ENCODE measurements at regions not wholly inside any gene's neighbourhood (a gene's known extent, or its start where the extent isn't known, plus 50 kb on each side); places are given as distances from the start of the nearest gene placed in this dataset.
"Not testable (repeated sequence)": the region's sequence is repeated elsewhere in the genome, so short reads cannot be mapped to it uniquely, and the experiment has no call there.

GRCh38 chr18:70822117-70822516 lies 533.3 kb downstream of the SOCS6 start:
- DNase-seq (ENCODE audit: low spot score): no peak

- DNase-seq (ENCODE audit: low spot score): no peak
Observed at GRCh38 chr18:70808481-70809056, 519.7 kb downstream of the SOCS6 start.

GRCh38 chr18:70781860-70782453 lies 493.1 kb downstream of the SOCS6 start:
- DNase-seq (ENCODE audit: low spot score): peak; percentile 5

- DNase-seq (ENCODE audit: low spot score): not testable (repeated sequence)
Observed at GRCh38 chr18:70766254-70766653, 477.4 kb downstream of the SOCS6 start.

GRCh38 chr18:70762812-70763211 lies 474.0 kb downstream of the SOCS6 start:
- no peak for DNase-seq (ENCODE audit: low spot score)

GRCh38 chr18:70758780-70759179 lies 469.9 kb downstream of the SOCS6 start:
- no peak for DNase-seq (ENCODE audit: low spot score)

GRCh38 chr18:70754486-70754885 lies 465.6 kb downstream of the SOCS6 start:
- DNase-seq (ENCODE audit: low spot score): no peak

GRCh38 chr18:70732916-70733315 lies 444.1 kb downstream of the SOCS6 start:
- no peak for DNase-seq (ENCODE audit: low spot score)

- no peak for DNase-seq (ENCODE audit: low spot score)
Observed at GRCh38 chr18:70732188-70732587, 443.3 kb downstream of the SOCS6 start.

GRCh38 chr18:70720607-70721006 lies 431.8 kb downstream of the SOCS6 start:
- DNase-seq (ENCODE audit: low spot score): no peak

- no peak for DNase-seq (ENCODE audit: low spot score)
Observed at GRCh38 chr18:70709720-70710119, 420.9 kb downstream of the SOCS6 start.

- DNase-seq (ENCODE audit: low spot score): no peak
Observed at GRCh38 chr18:70709144-70709543, 420.3 kb downstream of the SOCS6 start.

GRCh38 chr18:70705831-70706416 lies 417.1 kb downstream of the SOCS6 start:
- DNase-seq (ENCODE audit: low spot score): no peak

- no peak for DNase-seq (ENCODE audit: low spot score)
Observed at GRCh38 chr18:70700496-70700895, 411.7 kb downstream of the SOCS6 start.

GRCh38 chr18:70698574-70698973 lies 409.7 kb downstream of the SOCS6 start:
- DNase-seq (ENCODE audit: low spot score): no peak

GRCh38 chr18:70693246-70693645 lies 404.4 kb downstream of the SOCS6 start:
- no peak for DNase-seq (ENCODE audit: low spot score)

GRCh38 chr18:70689765-70690164 lies 400.9 kb downstream of the SOCS6 start:
- not testable (repeated sequence) for DNase-seq (ENCODE audit: low spot score)

- DNase-seq (ENCODE audit: low spot score): no peak
Observed at GRCh38 chr18:70688286-70688685, 399.4 kb downstream of the SOCS6 start.

- DNase-seq (ENCODE audit: low spot score): no peak
Observed at GRCh38 chr18:70684821-70685220, 396.0 kb downstream of the SOCS6 start.

- no peak for DNase-seq (ENCODE audit: low spot score)
Observed at GRCh38 chr18:70683263-70683662, 394.4 kb downstream of the SOCS6 start.

GRCh38 chr18:70674896-70675295 lies 386.1 kb downstream of the SOCS6 start:
- DNase-seq (ENCODE audit: low spot score): no peak

GRCh38 chr18:70673831-70674230 lies 385.0 kb downstream of the SOCS6 start:
- no peak for DNase-seq (ENCODE audit: low spot score)

- no peak for DNase-seq (ENCODE audit: low spot score)
Observed at GRCh38 chr18:70672581-70672980, 383.7 kb downstream of the SOCS6 start.
